Inflammatory macrophage (primary cell): ENCODE measurements at regions not wholly inside any gene's neighbourhood (a gene's known extent, or its start where the extent isn't known, plus 50 kb on each side); places are given as distances from the start of the nearest gene placed in this dataset.

Experiments
- DNase-seq, 2 donors: peaks; one replicate each; pipeline ENCODE4 v3.0.0-alpha.2; 2020 to 2022

DNA sequence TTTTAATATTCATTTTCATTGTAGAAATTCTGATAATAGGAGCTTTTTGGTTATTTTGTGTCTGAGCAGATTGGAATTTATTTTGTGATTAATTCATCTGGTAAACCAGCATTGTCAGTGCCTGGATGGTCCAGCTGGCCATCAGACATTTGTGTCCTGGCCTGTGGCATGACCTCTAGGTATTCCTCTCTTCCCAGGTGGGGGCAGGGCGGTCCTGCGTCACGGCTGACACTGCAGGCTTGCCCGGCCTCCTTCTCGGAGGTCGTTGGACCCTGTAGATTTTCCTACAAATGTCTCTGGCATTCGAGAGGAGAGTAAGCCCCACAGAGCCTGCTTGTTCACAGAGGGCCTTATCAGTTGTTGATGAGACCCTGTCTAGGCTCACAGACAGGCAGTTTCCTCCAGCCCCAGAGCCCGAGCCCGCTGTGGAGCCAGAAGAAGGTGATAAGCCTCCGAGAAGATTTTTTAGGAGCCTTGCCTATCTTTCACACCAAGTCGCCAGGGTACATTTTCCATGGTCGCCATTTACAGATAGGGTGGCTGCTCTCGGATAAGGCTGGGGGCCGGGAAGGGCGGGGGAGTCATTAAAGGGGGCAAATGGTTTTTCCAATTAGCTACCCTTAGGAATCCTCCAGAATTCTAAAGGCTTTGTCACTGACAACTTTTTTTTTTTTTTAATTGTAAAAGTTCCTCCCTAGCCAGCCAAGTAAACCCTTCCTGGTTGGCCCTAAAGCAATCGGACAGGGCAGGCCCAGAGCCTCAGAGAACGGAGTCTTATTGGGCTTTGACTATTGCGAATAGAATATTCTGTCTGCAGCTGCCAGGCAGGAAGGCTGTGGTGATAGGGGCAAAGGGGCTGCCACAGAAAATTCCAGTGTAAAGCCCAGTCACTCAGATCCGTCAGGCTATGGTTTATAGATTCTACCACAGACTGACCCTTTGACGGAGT, 78.1 kb upstream of the TBX20 start:
- no peak for DNase-seq

DNA sequence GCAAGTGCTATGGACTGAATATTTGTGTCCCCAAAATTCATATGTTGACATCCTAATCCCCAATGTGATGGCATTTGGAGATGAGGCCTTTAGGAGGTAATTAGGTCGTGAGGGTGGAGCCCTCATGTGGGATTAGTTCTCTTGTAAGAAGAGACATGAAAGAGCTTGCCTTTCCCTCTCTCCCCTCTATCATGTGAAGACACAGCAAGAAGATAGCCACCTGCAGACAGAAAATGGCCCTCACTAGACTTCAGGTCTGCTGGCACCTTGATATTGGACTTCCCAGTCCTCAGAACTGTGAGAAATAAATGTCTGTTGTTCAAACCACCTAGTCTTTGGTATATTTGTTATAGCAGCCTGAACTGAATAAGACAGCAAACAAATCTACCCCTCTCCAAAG, 75.1 kb upstream of the TBX20 start:
- no peak for DNase-seq

DNA sequence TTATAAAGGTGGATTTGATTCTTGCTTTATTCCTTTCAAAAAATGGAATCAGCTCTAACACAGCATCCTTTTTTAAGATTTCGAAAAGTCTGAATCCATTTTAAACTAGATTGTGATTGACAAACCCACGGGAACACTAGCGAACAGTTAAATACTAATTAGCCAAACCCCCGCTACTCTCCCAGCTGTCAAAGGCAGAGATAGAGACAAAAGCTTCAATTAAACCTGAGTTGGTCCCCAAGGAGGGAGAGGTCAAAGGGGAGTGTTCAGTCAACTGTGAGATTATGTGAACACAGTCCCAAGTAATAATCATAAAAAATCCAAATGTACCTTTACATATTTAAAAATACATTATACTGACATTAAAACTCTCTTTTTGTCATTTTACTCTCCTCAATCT, 65.7 kb upstream of the TBX20 start:
- no peak for DNase-seq

DNA sequence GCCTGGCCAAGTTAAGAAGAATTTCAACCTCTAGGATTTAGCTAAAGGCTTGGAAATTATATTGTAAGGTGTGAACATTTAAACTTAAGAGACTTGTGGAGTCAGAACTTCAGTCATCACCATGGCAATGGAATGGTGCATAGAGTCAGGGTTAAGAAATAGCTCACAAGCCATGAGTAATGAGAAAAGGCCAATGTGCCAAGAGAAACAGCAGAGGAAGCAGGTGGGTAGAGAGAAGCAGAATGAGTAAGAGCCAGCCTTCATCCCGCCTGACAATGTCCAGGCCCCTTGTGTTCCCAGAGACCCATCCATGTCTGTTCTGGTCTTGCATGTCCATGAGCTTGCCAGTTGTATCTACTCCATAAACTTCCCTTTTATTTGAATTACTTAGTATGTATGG, 62.6 kb upstream of the TBX20 start:
- no peak for DNase-seq

DNA sequence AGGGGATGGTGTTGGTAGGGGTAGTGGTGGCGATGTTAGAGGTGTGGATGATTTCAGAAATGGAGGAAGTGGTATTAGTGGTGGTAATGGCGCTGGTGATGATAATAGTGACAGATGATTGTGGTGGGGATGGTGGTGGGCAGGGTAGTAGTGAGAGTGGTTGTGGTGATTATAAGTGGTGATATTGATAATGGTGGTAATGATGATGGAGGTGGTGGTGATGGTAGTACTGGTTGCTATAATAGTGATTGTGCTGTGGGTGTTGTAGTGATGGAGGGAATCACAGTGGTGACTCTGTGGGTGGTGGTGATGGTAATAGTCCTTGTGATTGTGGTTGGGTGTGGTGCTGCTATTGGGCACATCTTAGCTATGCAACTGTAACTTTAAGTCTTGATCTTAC, 61.6 kb upstream of the TBX20 start:
- DNase-seq, result no peak

DNA sequence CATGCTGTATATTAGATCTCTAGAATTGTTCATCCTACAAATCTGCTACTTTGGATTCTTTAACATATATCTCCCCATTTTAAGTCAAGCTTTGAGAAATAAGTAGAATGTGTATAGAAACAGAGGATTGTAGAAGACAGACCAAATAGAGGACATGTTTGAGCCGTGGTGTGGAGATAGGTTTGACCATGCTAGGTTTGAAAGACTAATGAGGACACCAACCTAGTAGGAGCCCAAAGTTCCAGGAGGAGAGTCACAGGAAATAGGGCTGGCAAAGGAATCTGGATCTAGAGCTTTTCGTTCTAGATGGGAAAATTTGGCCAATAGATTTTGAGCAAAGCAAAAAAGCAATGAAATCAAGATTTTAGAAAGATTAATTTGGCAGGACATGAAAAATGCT, 60.5 kb upstream of the TBX20 start:
- no peak for DNase-seq

DNA sequence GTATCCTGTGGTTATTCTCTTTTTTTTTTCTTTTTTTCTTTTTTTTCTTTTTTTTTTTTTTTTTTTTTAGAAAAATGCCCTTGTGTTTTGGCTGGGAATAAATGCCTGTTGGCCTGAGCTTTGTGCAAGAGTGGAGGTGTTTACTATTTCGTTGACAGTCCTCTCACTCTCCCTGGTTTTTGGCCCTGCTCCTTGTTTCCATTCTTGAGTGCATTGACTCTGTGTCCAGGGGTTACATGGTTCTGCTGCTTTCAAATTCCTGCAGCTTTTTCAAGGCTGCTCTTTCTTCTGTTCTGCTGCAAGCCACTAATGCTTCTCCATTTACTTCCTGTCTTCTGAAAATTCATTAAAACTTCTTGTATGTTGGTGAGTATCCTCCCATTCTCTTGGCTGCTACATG, 59.7 kb upstream of the TBX20 start:
- no peak for DNase-seq
